ENCODE measurements at regions not wholly inside any gene's neighbourhood (a gene's known extent, or its start where the extent isn't known, plus 50 kb on each side); places are given as distances from the start of the nearest gene placed in this dataset.

GRCh38 chrX:142742581-142742980 lies 283.1 kb upstream of the SPANXN4 start:
- Mint-ChIP-seq H3K4me3 (ENCODE audit: low read depth, unreplicated experiment) (no peak overlapping the region), H3K36me3 (ENCODE audit: insufficient read depth, unreplicated experiment) (no peaks in the 10 kb centered on the region), H3K27me3 (ENCODE audit: unreplicated experiment) (no peaks in the 10 kb centered on the region), H3K4me1 (ENCODE audit: low read depth, unreplicated experiment) (no peaks in the 10 kb centered on the region), H3K27ac (ENCODE audit: unreplicated experiment) (no peak overlapping the region), H3K9me3 (ENCODE audit: low read depth, unreplicated experiment) (no peaks in the 10 kb centered on the region)
- CTCF ChIA-PET = no interaction called here
- BruUV-seq (replicated peaks) = no TSS peak
- no peak for DNase-seq
- intact Hi-C loops (cut with micrococcal nuclease; ENCODE audit: unreplicated experiment) = no loop called here
- no peak for TF ChIP-seq CTCF (IDR thresholded peaks at IDR 0.05; ENCODE audit: unreplicated experiment)

- CTCF ChIA-PET = no interaction called here
- intact Hi-C loops (cut with micrococcal nuclease; ENCODE audit: unreplicated experiment) = no loop called here
- Mint-ChIP-seq H3K4me1 (ENCODE audit: low read depth, unreplicated experiment) (no peaks in the 10 kb centered on the region), H3K9me3 (ENCODE audit: low read depth, unreplicated experiment) (no peaks in the 10 kb centered on the region), H3K27ac (ENCODE audit: unreplicated experiment) (no peak overlapping the region), H3K36me3 (ENCODE audit: insufficient read depth, unreplicated experiment) (no peaks in the 10 kb centered on the region), H3K27me3 (ENCODE audit: unreplicated experiment) (no peaks in the 10 kb centered on the region), H3K4me3 (ENCODE audit: low read depth, unreplicated experiment) (no peak overlapping the region)
- no peak for TF ChIP-seq CTCF (IDR thresholded peaks at IDR 0.05; ENCODE audit: unreplicated experiment)
- no peak for DNase-seq
- BruUV-seq (replicated peaks) = no TSS peak
These were observed 292.4 kb upstream of the SPANXN4 start for GRCh38 chrX:142733327-142733726.

GRCh38 chrX:142711796-142712290 lies 313.9 kb upstream of the SPANXN4 start:
- no peak for DNase-seq
- Mint-ChIP-seq H3K9me3 (ENCODE audit: low read depth, unreplicated experiment) (peaks cover 7% of the 10 kb centered on the region), H3K27ac (ENCODE audit: unreplicated experiment) (no peak overlapping the region), H3K4me1 (ENCODE audit: low read depth, unreplicated experiment) (no peaks in the 10 kb centered on the region), H3K36me3 (ENCODE audit: insufficient read depth, unreplicated experiment) (no peaks in the 10 kb centered on the region), H3K27me3 (ENCODE audit: unreplicated experiment) (no peaks in the 10 kb centered on the region), H3K4me3 (ENCODE audit: low read depth, unreplicated experiment) (no peak overlapping the region)
- TF ChIP-seq CTCF (IDR thresholded peaks at IDR 0.05; ENCODE audit: unreplicated experiment) = no peak
- CTCF ChIA-PET = no interaction called here
- intact Hi-C loops (cut with micrococcal nuclease; ENCODE audit: unreplicated experiment) = no loop called here
- BruUV-seq (replicated peaks) = no TSS peak

- H3K36me3 Mint-ChIP-seq (ENCODE audit: insufficient read depth, unreplicated experiment) = no peaks in the 10 kb centered on the region
- BruUV-seq (replicated peaks) = no TSS peak
- CTCF ChIA-PET = no interaction called here
These were observed 323.0 kb upstream of the SPANXN4 start for GRCh38 chrX:142702749-142703148.

More at GRCh38 chrX:142702749-142703148, 323.0 kb upstream of the SPANXN4 start:
- H3K27ac Mint-ChIP-seq (ENCODE audit: unreplicated experiment) = no peak overlapping the region
- no peak for TF ChIP-seq CTCF (IDR thresholded peaks at IDR 0.05; ENCODE audit: unreplicated experiment)
- intact Hi-C loops (cut with micrococcal nuclease; ENCODE audit: unreplicated experiment) = no loop called here
- no peaks in the 10 kb centered on the region for H3K27me3 Mint-ChIP-seq (ENCODE audit: unreplicated experiment)
- DNase-seq = no peak
- peaks cover 6% of the 10 kb centered on the region for H3K9me3 Mint-ChIP-seq (ENCODE audit: low read depth, unreplicated experiment)
- no peak overlapping the region for H3K4me3 Mint-ChIP-seq (ENCODE audit: low read depth, unreplicated experiment)
- no peaks in the 10 kb centered on the region for H3K4me1 Mint-ChIP-seq (ENCODE audit: low read depth, unreplicated experiment)

Data from Calu3 (cell line).